ENCODE measurements at regions not wholly inside any gene's neighbourhood (a gene's known extent, or its start where the extent isn't known, plus 50 kb on each side); places are given as distances from the start of the nearest gene placed in this dataset.

- no peak for TF ChIP-seq CTCF (IDR thresholded peaks at IDR 0.05; ENCODE audit: extremely low read depth in 1 of 2, insufficient read depth in 1 of 2, low read depth in 1 of 2, low read length in 2 of 2)
- no peak for TF ChIP-seq MAX (IDR thresholded peaks at IDR 0.05; ENCODE audit: insufficient read depth, insufficient read length)
- TF ChIP-seq POLR2A (IDR thresholded peaks at IDR 0.05; ENCODE audit: low read depth, low read length), result no peak
- no peak for TF ChIP-seq JUN (IDR thresholded peaks at IDR 0.05; ENCODE audit: borderline replicate concordance, insufficient read depth, insufficient read length, low read depth)
- no peak for TF ChIP-seq GATA2 (IDR thresholded peaks at IDR 0.05; ENCODE audit: insufficient read depth, insufficient read length, low read depth, low read length)
These were observed 84.5 kb upstream of the MAN2A1 start for GRCh38 chr5:109605207-109605730.
